Bronchial epithelial cell (primary cell): ENCODE measurements at regions not wholly inside any gene's neighbourhood (a gene's known extent, or its start where the extent isn't known, plus 50 kb on each side); places are given as distances from the start of the nearest gene placed in this dataset.

Source experiments
- DNase-seq: peaks from one replicate; pipeline ENCODE4 v3.0.0-alpha.2; 2010; ENCODE audit warnings: low read depth
- FAIRE-seq: peaks from 2 replicates; lab custom pipeline; 2011; peaks lifted over from hg19 to GRCh38; lab: Jason Lieb, UNC
- H3K27me3 ChIP-seq: 2 replicates; pipeline ENCODE4 v1.5.1; 2011; ENCODE audit warnings: low read length; ENCODE audit not compliant: control insufficient read depth, insufficient read depth
- H3K36me3 ChIP-seq: 2 replicates; pipeline ENCODE4 v1.5.1; 2011; ENCODE audit warnings: low read length; ENCODE audit not compliant: control insufficient read depth, insufficient read depth
- H3K4me3 ChIP-seq: 2 replicates; pipeline ENCODE4 v1.5.1; 2011; ENCODE audit warnings: mild to moderate bottlenecking, low read depth, low read length, control low read depth
- CTCF ChIP-seq: IDR thresholded peaks from 2 replicates; pipeline ENCODE4 v1.5.1; 2011; ENCODE audit warnings: mild to moderate bottlenecking, moderate library complexity, low read length, control low read depth, inconsistent platforms; ENCODE audit not compliant: insufficient read depth, severe bottlenecking

GRCh38 chr6:133099573-133099972 lies 141.6 kb upstream of the EYA4 start:
- H3K4me3 ChIP-seq: no peak overlapping the region
- no peaks in the 10 kb centered on the region for H3K27me3 ChIP-seq
- no peak for TF ChIP-seq CTCF
- FAIRE-seq: no peak
- DNase-seq: peak; percentile 96
- no peaks in the 10 kb centered on the region for H3K36me3 ChIP-seq

- Histone ChIP-seq H3K36me3 (no peaks in the 10 kb centered on the region), H3K27me3 (no peaks in the 10 kb centered on the region), H3K4me3 (no peak overlapping the region)
- no peak for TF ChIP-seq CTCF
- no peak for FAIRE-seq
- DNase-seq: no peak
Observed at GRCh38 chr6:133100865-133101264, 140.3 kb upstream of the EYA4 start.

- no peak for FAIRE-seq
- TF ChIP-seq CTCF: no peak
Observed at GRCh38 chr6:133101790-133102189, 139.4 kb upstream of the EYA4 start.

GRCh38 chr6:133106934-133107333 lies 134.2 kb upstream of the EYA4 start:
- H3K36me3 ChIP-seq: no peaks in the 10 kb centered on the region
- no peak overlapping the region for H3K4me3 ChIP-seq
- DNase-seq: no peak
- no peak for FAIRE-seq
- no peaks in the 10 kb centered on the region for H3K27me3 ChIP-seq
- TF ChIP-seq CTCF: no peak

More at GRCh38 chr6:133101790-133102189, 139.4 kb upstream of the EYA4 start:
- no peak overlapping the region for H3K4me3 ChIP-seq
- DNase-seq: no peak
- H3K27me3 ChIP-seq: no peaks in the 10 kb centered on the region
- H3K36me3 ChIP-seq: no peaks in the 10 kb centered on the region

DNA sequence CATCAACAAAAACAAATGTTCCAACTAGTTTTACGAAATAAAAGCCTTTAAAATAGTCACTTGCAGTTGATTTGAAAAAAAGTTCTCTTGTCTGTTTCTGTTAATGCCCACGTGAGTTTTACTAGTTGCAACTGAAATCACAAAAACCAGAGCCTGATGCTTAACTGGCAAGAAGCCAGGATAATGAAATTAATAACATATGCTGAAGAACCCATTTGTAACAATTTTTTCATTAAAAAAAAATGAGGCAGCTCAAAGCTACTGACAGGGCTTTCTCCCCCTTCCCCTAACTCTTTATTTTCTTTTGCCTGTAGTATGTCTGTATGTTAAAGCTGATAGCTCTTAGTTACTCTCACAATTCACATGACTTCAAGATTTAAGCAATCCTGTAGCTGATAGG lies 132.7 kb upstream of the EYA4 start:
- DNase-seq: no peak
- TF ChIP-seq CTCF: no peak
- no peaks in the 10 kb centered on the region for H3K36me3 ChIP-seq
- H3K4me3 ChIP-seq: no peak overlapping the region
- FAIRE-seq: no peak
- no peaks in the 10 kb centered on the region for H3K27me3 ChIP-seq

- H3K27me3 ChIP-seq: no peaks in the 10 kb centered on the region
- DNase-seq (peak; percentile 83), FAIRE-seq (no peak)
- no peak for TF ChIP-seq CTCF
- H3K4me3 ChIP-seq: no peak overlapping the region
- H3K36me3 ChIP-seq: no peaks in the 10 kb centered on the region
Observed at GRCh38 chr6:133114973-133115372, 126.2 kb upstream of the EYA4 start.
